Neural progenitor cell (in vitro differentiated cells): ENCODE measurements at regions not wholly inside any gene's neighbourhood (a gene's known extent, or its start where the extent isn't known, plus 50 kb on each side); places are given as distances from the start of the nearest gene placed in this dataset.

Experiments used
- DNase-seq: peaks from one replicate; pipeline ENCODE4 v3.0.0-alpha.2; 2016; ENCODE audit warnings: low spot score
- H2AFZ ChIP-seq: fragments of 200-600 bp; sonication (generic); replicated peaks from 2 replicates; pipeline ENCODE4 v1.6.1; 2016; ENCODE audit warnings: antibody characterized with exemption
- H3F3A ChIP-seq: fragments of 200-600 bp; sonication (generic); 2 replicates; pipeline ENCODE4 v1.6.1; 2016; ENCODE audit warnings: antibody characterized with exemption, low read depth
- H3K27ac ChIP-seq: fragments of 200-600 bp; sonication (generic); 2 replicates; pipeline ENCODE4 v1.5.1; 2016; ENCODE audit warnings: mild to moderate bottlenecking
- H3K27me3 ChIP-seq: fragments of 200-600 bp; sonication (generic); 2 replicates; pipeline ENCODE4 v1.6.1; 2016; ENCODE audit warnings: mild to moderate bottlenecking, moderate library complexity
- H3K36me3 ChIP-seq: fragments of 200-600 bp; sonication (generic); 2 replicates; pipeline ENCODE4 v1.5.1; 2016
- H3K4me1 ChIP-seq: fragments of 200-600 bp; sonication (generic); 2 replicates; pipeline ENCODE4 v1.6.1; 2016; ENCODE audit warnings: mixed run types
- H3K4me2 ChIP-seq: fragments of 200-600 bp; sonication (generic); 2 replicates; pipeline ENCODE4 v1.6.1; 2016
- H3K4me3 ChIP-seq: fragments of 200-600 bp; sonication (generic); 2 replicates; pipeline ENCODE4 v1.5.1; 2016
- H3K79me2 ChIP-seq: fragments of 200-600 bp; sonication (generic); 2 replicates; pipeline ENCODE4 v1.6.1; 2016; ENCODE audit warnings: low read depth
- H3K9ac ChIP-seq: fragments of 200-600 bp; sonication (generic); 2 replicates; pipeline ENCODE4 v1.6.1; 2016
- H3K9me3 ChIP-seq: fragments of 200-600 bp; sonication (generic); 2 replicates; pipeline ENCODE4 v1.5.1; 2016; ENCODE audit warnings: low read depth
- H4K20me1 ChIP-seq: fragments of 200-600 bp; sonication (generic); 2 replicates; pipeline ENCODE4 v1.6.1; 2016; ENCODE audit warnings: low read depth
- H3K27ac Mint-ChIP-seq: 3 replicates; pipeline ENCODE4 v1.8.0; 2021; ENCODE audit warnings: mixed read lengths
- H3K27me3 Mint-ChIP-seq: 2 replicates; pipeline ENCODE4 v1.8.0; 2022; ENCODE audit warnings: low read depth, mild to moderate bottlenecking, inconsistent platforms, moderate library complexity, mixed read lengths; ENCODE audit not compliant: insufficient read depth
- H3K36me3 Mint-ChIP-seq: 3 replicates; pipeline ENCODE4 v1.8.0; 2021; ENCODE audit warnings: mixed read lengths
- H3K4me1 Mint-ChIP-seq: 3 replicates; pipeline ENCODE4 v1.8.0; 2021; ENCODE audit warnings: mixed read lengths
- H3K4me3 Mint-ChIP-seq: 3 replicates; pipeline ENCODE4 v1.8.0; 2021; ENCODE audit warnings: mild to moderate bottlenecking, moderate library complexity, mixed read lengths
- H3K9me3 Mint-ChIP-seq: 3 replicates; pipeline ENCODE4 v1.8.0; 2020; ENCODE audit warnings: mixed read lengths
- EZH2 ChIP-seq: fragments of 200-600 bp; sonication (generic); IDR thresholded peaks from 2 replicates; pipeline ENCODE4 v1.6.1; 2017; ENCODE audit warnings: antibody characterized with exemption, mild to moderate bottlenecking, moderate library complexity
- EZH2phosphoT487 ChIP-seq: fragments of 200-600 bp; sonication (generic); IDR thresholded peaks from 2 replicates; pipeline ENCODE4 v1.6.1; 2017; ENCODE audit warnings: antibody characterized with exemption
- TF ChIP-seq, protein P1 (sequence below): fragments of 200-600 bp; sonication (generic); IDR thresholded peaks from 2 replicates; pipeline ENCODE4 v1.5.1; 2017; ENCODE audit warnings: antibody characterized with exemption, mild to moderate bottlenecking

DNA sequence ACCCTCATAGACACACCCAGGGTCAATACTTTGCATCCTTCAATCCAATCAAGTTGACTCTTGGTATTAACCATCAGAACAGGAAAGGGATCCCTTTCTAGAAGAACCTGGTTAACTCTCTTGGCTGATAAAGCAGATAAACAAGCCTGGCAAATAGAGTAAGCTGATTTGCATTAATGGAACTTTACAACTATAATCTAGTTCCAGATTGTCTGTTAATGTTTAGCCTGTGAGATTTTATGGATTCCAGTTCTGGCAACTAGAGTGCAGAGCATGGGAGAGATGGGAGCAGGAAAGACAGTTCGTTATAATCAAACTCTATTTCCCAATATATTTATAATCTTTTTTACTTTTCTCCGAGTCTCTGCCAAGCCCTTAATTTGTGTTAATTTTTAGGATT lies 272.6 kb upstream of the KLHL1 start:
- H3K27me3 Mint-ChIP-seq = no peaks in the 10 kb centered on the region
- H3K9me3 Mint-ChIP-seq = no peaks in the 10 kb centered on the region
- peaks cover under 1% of the 10 kb centered on the region for H3K4me1 Mint-ChIP-seq
- Histone ChIP-seq H3K4me2 (no peak overlapping the region), H3K4me1 (no peaks in the 10 kb centered on the region), H3F3A (no peaks in the 10 kb centered on the region), H3K9ac (no peak overlapping the region), H3K4me3 (no peak overlapping the region), H3K9me3 (no peaks in the 10 kb centered on the region), H3K79me2 (no peaks in the 10 kb centered on the region), H2AFZ (no peak overlapping the region), H3K27me3 (no peaks in the 10 kb centered on the region), H4K20me1 (no peaks in the 10 kb centered on the region), H3K27ac (no peak overlapping the region), H3K36me3 (no peaks in the 10 kb centered on the region)
- DNase-seq = no peak
- no peak overlapping the region for H3K4me3 Mint-ChIP-seq
- no peak overlapping the region for H3K27ac Mint-ChIP-seq
- H3K36me3 Mint-ChIP-seq = no peaks in the 10 kb centered on the region
- no peak for TF ChIP-seq EZH2
- no peak for TF ChIP-seq EZH2phosphoT487
- TF ChIP-seq, protein P1, sequence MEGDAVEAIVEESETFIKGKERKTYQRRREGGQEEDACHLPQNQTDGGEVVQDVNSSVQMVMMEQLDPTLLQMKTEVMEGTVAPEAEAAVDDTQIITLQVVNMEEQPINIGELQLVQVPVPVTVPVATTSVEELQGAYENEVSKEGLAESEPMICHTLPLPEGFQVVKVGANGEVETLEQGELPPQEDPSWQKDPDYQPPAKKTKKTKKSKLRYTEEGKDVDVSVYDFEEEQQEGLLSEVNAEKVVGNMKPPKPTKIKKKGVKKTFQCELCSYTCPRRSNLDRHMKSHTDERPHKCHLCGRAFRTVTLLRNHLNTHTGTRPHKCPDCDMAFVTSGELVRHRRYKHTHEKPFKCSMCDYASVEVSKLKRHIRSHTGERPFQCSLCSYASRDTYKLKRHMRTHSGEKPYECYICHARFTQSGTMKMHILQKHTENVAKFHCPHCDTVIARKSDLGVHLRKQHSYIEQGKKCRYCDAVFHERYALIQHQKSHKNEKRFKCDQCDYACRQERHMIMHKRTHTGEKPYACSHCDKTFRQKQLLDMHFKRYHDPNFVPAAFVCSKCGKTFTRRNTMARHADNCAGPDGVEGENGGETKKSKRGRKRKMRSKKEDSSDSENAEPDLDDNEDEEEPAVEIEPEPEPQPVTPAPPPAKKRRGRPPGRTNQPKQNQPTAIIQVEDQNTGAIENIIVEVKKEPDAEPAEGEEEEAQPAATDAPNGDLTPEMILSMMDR = no peak

GRCh38 chr13:70375718-70376117 lies 267.5 kb upstream of the KLHL1 start:
- H3K79me2 ChIP-seq = no peaks in the 10 kb centered on the region
- DNase-seq = peak; percentile 58
- H3K4me3 ChIP-seq = no peak overlapping the region

GRCh38 chr13:70370924-70371323 lies 262.7 kb upstream of the KLHL1 start:
- peaks cover 4% of the 10 kb centered on the region for H3K4me1 Mint-ChIP-seq
- Histone ChIP-seq H3K9me3 (no peaks in the 10 kb centered on the region), H3K27ac (no peak overlapping the region), H3F3A (no peaks in the 10 kb centered on the region), H3K4me3 (no peak overlapping the region), H3K4me2 (no peak overlapping the region), H3K27me3 (no peaks in the 10 kb centered on the region), H2AFZ (no peak overlapping the region), H3K9ac (no peak overlapping the region), H3K36me3 (no peaks in the 10 kb centered on the region), H3K4me1 (no peaks in the 10 kb centered on the region), H3K79me2 (no peaks in the 10 kb centered on the region), H4K20me1 (no peaks in the 10 kb centered on the region)
- no peak overlapping the region for H3K4me3 Mint-ChIP-seq
- TF ChIP-seq EZH2 (no peak), EZH2phosphoT487 (no peak)
- TF ChIP-seq, protein P1 = no peak
- DNase-seq = peak; percentile 28
- H3K9me3 Mint-ChIP-seq = no peaks in the 10 kb centered on the region
- no peaks in the 10 kb centered on the region for H3K36me3 Mint-ChIP-seq
- H3K27me3 Mint-ChIP-seq = no peaks in the 10 kb centered on the region
- H3K27ac Mint-ChIP-seq = no peak overlapping the region

More at GRCh38 chr13:70375718-70376117, 267.5 kb upstream of the KLHL1 start:
- no peak overlapping the region for H3K9ac ChIP-seq
- H3K27me3 ChIP-seq = no peaks in the 10 kb centered on the region
- no peaks in the 10 kb centered on the region for H3K4me1 ChIP-seq
- peaks cover 4% of the 10 kb centered on the region for H3K4me1 Mint-ChIP-seq
- H3F3A ChIP-seq = no peaks in the 10 kb centered on the region
- H4K20me1 ChIP-seq = no peaks in the 10 kb centered on the region
- H2AFZ ChIP-seq = no peak overlapping the region
- no peaks in the 10 kb centered on the region for H3K27me3 Mint-ChIP-seq
- no peaks in the 10 kb centered on the region for H3K9me3 ChIP-seq
- H3K9me3 Mint-ChIP-seq = no peaks in the 10 kb centered on the region
- TF ChIP-seq EZH2phosphoT487 = no peak
- TF ChIP-seq EZH2 = no peak
- TF ChIP-seq, protein P1 = no peak
- no peak overlapping the region for H3K4me3 Mint-ChIP-seq
- H3K36me3 Mint-ChIP-seq = no peaks in the 10 kb centered on the region
- H3K4me2 ChIP-seq = no peak overlapping the region
- H3K27ac Mint-ChIP-seq = no peak overlapping the region
- H3K36me3 ChIP-seq = no peaks in the 10 kb centered on the region
- H3K27ac ChIP-seq = no peak overlapping the region
